Aorta (tissue), 5 donors: ENCODE measurements at regions not wholly inside any gene's neighbourhood (a gene's known extent, or its start where the extent isn't known, plus 50 kb on each side); places are given as distances from the start of the nearest gene placed in this dataset.

ENCODE experiments used
- ATAC-seq: fragments of 200-7000 bp; cut with Tn5 transposase; one replicate; pipeline ENCODE4 v1.9.1; 2022; ENCODE audit warnings: moderate library complexity; ENCODE audit not compliant: low FRiP score
- DNase-seq, 2 donors: peaks; one replicate each; pipeline ENCODE4 v3.0.0-alpha.2; 2020
- H3K27ac ChIP-seq, 2 donors: one replicate each; pipeline ENCODE4 v1.5.1; 2013; ENCODE audit warnings: low read length in 2 of 2, mild to moderate bottlenecking in 2 of 2, moderate library complexity in 2 of 2, control low read depth in 1 of 2, inconsistent platforms in 1 of 2, low read depth in 1 of 2
- H3K27me3 ChIP-seq, 2 donors: one replicate each; pipeline ENCODE4 v1.6.1; 2013; ENCODE audit warnings: control low read depth in 1 of 2, low read length in 1 of 2, mild to moderate bottlenecking in 1 of 2, moderate library complexity in 1 of 2; ENCODE audit not compliant: insufficient read depth in 2 of 2, control insufficient read depth in 1 of 2
- H3K36me3 ChIP-seq, 2 donors: one replicate each; pipeline ENCODE4 v1.6.1; 2013; ENCODE audit warnings: control low read depth in 1 of 2, low read length in 1 of 2, mild to moderate bottlenecking in 1 of 2; ENCODE audit not compliant: insufficient read depth in 2 of 2, control insufficient read depth in 1 of 2
- H3K4me1 ChIP-seq, 2 donors: one replicate each; pipeline ENCODE4 v1.6.1; 2013; ENCODE audit warnings: low read length in 2 of 2, control low read depth in 1 of 2, mild to moderate bottlenecking in 1 of 2, moderate library complexity in 1 of 2; ENCODE audit not compliant: insufficient read depth in 2 of 2, control insufficient read depth in 1 of 2
- H3K4me3 ChIP-seq, 2 donors: one replicate each; pipeline ENCODE4 v1.5.1; 2013; ENCODE audit warnings: low read length in 2 of 2, control low read depth in 1 of 2, mild to moderate bottlenecking in 1 of 2
- H3K9me3 ChIP-seq: one replicate; pipeline ENCODE4 v1.6.1; 2013; ENCODE audit warnings: mild to moderate bottlenecking, low read length; ENCODE audit not compliant: control insufficient read depth
- WGBS, 2 donors: extraction: QIAGEN DNeasy Blood & Tissue Kit; methylation state at CpG; one replicate each; pipeline ENCODE4 v1.1.7; 2013; 5-methylcytosine and 5-hydroxymethylcytosine counted together
- intact Hi-C, 2 donors: fragments of 100-400 bp; cut with DNase I; formaldehyde crosslinking; loops; one replicate each; pipeline versions ENCODE4 v1.14.2 to v1.15.0; 2022
- donor health status: healthy with polysubstance abuse.
- donor health status: Bipolar disorder and iron deficiency.
- donor health status: DM: no; HTN: no; CAD: no.
- donor health status: DM: no; HTN: no; CAD: no.
- donor health status: DM: yes; HTN: yes; CAD: no.

DNA sequence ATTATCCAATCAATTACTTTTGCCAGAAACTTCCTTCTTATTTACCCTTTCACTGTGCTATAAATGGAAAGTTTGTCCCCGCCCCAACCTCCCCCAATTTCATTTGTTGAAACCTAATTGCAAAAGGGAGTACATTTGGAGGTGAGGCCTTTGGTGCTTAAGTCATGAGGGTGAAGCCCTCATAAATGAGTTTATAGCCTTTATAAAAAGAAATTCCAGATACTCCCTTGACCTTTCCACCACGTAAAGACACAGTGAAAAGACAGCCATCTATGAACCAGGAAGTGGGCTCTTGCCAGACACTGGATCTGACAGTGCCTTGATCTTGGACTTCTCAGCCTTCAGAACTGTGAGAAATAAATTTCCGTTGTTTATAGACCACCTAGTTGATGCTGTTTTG is 82.3 kb downstream of the NUDT12 start:
- DNase-seq (no peak), ATAC-seq (no peak)
- intact Hi-C loops: no loop called here
- no peaks in the 10 kb centered on the region for H3K4me1 ChIP-seq
- H3K4me3 ChIP-seq: no peak overlapping the region
- H3K27ac ChIP-seq: no peak overlapping the region
- 87 to 91% methylated on average over 3 of the region's 3 CpGs for WGBS, 2 donors
- peaks cover 0 to 2% of the 10 kb centered on the region in 2 donors for H3K36me3 ChIP-seq
- H3K9me3 ChIP-seq: no peaks in the 10 kb centered on the region
- peaks cover 0 to 1% of the 10 kb centered on the region in 2 donors for H3K27me3 ChIP-seq

DNA sequence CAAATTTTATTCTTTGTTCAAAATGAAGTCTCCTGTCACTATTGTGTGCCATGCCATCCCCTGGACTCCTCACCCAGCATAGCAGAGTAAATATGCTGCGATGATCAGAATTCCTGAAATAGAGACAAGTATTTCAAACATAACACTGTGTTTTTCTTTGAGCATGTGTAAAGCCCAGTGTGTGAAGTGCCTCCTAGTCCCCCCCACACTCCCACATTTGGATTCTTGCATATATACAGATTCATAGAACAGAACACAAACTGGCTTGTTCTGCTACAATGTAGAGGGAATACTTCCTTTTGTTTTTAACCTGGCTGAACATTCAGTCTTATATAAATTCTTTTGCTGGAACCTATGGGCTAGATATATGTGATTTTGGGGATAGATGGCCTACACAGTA is 84.9 kb downstream of the NUDT12 start:
- peaks cover 0 to 1% of the 10 kb centered on the region in 2 donors for H3K27me3 ChIP-seq
- intact Hi-C loops: no loop called here
- 25 to 36% methylated on average over 1 of the region's 1 CpG for WGBS, 2 donors
- ATAC-seq (no peak), DNase-seq (no peak)
- H3K27ac ChIP-seq: no peak overlapping the region
- no peaks in the 10 kb centered on the region for H3K4me1 ChIP-seq
- H3K4me3 ChIP-seq: no peak overlapping the region
- H3K36me3 ChIP-seq: peaks cover 0 to 2% of the 10 kb centered on the region in 2 donors
- no peaks in the 10 kb centered on the region for H3K9me3 ChIP-seq

DNA sequence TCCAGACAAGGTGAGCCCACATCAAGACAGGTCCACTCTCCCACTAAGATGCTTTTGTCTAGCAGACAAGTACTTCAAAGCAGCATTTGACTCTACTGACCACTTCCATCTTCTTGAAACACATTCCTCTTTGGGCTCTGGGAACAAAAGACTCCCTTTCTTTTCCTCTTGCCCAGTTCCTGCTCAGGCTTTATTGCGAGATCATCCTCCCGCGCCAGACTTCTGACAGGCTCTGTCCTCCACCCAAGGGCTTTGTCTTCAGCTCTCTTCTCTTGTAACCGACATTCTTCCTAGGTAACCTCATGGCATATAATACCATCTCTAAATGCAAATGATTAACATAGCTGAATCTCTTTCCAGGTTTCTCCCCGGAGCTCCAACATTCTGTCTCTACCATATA is 85.8 kb downstream of the NUDT12 start:
- H3K4me3 ChIP-seq: no peak overlapping the region
- peaks cover 0 to 1% of the 10 kb centered on the region in 2 donors for H3K27me3 ChIP-seq
- intact Hi-C loops: no loop called here
- no peaks in the 10 kb centered on the region for H3K4me1 ChIP-seq
- H3K9me3 ChIP-seq: no peaks in the 10 kb centered on the region
- H3K27ac ChIP-seq: no peak overlapping the region
- no peak for ATAC-seq
- H3K36me3 ChIP-seq: peaks cover 0 to 2% of the 10 kb centered on the region in 2 donors
- DNase-seq: no peak
- WGBS, 2 donors: 83 to 87% methylated on average over 5 of the region's 5 CpGs

DNA sequence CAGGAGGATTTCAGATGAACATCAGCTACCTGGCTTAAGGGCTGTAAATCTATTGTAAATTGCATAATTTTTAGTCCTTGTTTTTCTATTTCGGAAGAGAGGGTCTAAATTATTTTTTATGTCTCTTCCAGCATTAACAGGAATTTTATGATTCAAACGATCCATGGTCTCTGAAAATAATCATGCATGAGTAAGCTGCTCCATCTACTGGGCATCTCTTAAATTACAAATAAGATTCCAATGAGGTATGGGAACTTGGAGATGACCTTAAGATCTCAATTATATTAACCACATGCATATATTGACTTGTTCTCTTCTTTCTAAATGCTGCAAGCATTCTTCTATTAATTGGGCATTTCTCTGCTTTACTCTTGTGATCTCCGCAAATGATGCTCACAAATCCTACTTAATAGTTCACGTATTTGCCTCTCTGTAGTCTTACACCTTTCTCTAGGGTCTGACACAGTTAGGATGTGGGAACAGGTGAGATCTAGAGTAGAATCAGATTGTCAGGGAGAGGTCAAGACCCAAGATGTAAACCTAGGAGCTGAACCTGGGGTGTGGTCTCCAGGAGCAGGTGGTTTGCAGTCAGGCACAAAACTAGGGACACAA is 86.9 kb downstream of the NUDT12 start:
- no peaks in the 10 kb centered on the region for H3K36me3 ChIP-seq
- no peaks in the 10 kb centered on the region for H3K9me3 ChIP-seq
- no peak for DNase-seq
- H3K27ac ChIP-seq: no peak overlapping the region
- no peaks in the 10 kb centered on the region for H3K4me1 ChIP-seq
- no peak for ATAC-seq
- 33 to 35% methylated on average over 4 of the region's 4 CpGs for WGBS, 2 donors
- intact Hi-C loops: loop anchor here (1.0 to 2.0 kb wide), 2 partner anchors 243 kb away; no protein-coding TSS in a partner anchor
- H3K4me3 ChIP-seq: no peak overlapping the region
- no peaks in the 10 kb centered on the region for H3K27me3 ChIP-seq

DNA sequence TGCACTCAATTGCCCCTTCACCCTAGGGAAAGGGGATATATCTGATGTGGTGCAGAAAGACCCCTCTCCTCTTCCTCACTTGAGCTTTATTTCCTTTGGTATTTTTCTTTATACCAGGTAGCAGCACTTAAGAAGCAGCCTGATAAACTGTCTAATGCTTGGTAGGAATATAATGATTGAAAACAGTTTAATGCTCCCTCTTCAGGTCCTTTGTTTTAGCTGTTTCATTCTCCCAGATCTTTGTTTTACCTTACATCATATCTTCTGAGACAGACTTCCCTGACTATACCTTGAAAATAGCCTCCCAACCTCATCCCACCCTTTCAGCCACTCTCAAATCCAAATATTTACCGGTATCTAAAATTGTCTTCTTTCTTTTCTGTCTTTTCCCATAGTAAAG is 87.9 kb downstream of the NUDT12 start:
- DNase-seq (no peak), ATAC-seq (no peak)
- 94 to 96% methylated on average over 1 of the region's 1 CpG for WGBS, 2 donors
- no peaks in the 10 kb centered on the region for H3K36me3 ChIP-seq
- no peak overlapping the region for H3K27ac ChIP-seq
- H3K9me3 ChIP-seq: no peaks in the 10 kb centered on the region
- intact Hi-C loops: loop anchor here (1.0 to 2.0 kb wide), 2 partner anchors 242 kb away; no protein-coding TSS in a partner anchor
- no peak overlapping the region for H3K4me3 ChIP-seq
- H3K4me1 ChIP-seq: no peaks in the 10 kb centered on the region
- no peaks in the 10 kb centered on the region for H3K27me3 ChIP-seq

DNA sequence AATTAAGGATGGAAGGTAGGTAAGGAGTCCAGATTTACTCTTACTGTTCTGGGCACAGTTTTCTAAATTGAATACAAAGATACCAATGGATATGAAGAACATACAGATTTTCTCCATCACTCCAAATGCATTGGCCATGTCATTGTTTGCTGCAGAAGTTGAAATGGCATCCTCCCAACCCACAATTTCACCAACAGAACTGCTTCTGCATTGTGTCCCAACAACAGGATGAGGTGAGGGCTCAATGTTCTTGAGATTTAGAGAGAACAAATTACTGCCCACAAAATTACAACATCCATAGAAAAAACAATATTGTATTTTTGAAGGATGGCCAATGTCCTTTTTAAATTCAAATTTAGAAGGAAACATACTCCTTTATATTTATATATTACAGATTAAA is 88.9 kb downstream of the NUDT12 start:
- H3K4me3 ChIP-seq: no peak overlapping the region
- no peak overlapping the region for H3K27ac ChIP-seq
- no peaks in the 10 kb centered on the region for H3K36me3 ChIP-seq
- intact Hi-C loops: loop anchor here in 1 of 2 donors (2.0 kb wide), 1 partner anchor 241 kb away; no protein-coding TSS in a partner anchor
- no peaks in the 10 kb centered on the region for H3K27me3 ChIP-seq
- DNase-seq (no peak), ATAC-seq (no peak)
- no peaks in the 10 kb centered on the region for H3K9me3 ChIP-seq
- H3K4me1 ChIP-seq: no peaks in the 10 kb centered on the region

DNA sequence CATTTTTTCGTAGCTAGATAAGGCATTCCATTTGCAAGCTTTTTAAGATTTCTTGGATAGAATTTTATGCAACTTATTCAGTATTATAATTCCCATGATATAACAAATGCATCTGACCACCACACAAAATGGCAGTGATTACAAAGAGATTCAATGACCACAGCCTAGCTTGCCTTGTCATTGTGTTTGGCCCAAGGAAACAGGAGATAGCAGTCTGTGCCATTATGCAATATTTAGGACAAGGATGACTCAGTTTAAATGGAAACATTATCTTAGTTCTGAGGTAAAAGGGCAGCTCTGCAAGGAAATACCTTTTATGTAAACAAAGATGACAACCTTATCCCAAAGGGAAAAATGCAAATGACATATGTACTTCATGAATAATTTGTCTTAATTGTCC is 89.8 kb downstream of the NUDT12 start:
- Histone ChIP-seq H3K27me3 (no peaks in the 10 kb centered on the region), H3K36me3 (no peaks in the 10 kb centered on the region), H3K27ac (no peak overlapping the region), H3K4me1 (no peaks in the 10 kb centered on the region), H3K4me3 (no peak overlapping the region), H3K9me3 (no peaks in the 10 kb centered on the region)
- intact Hi-C loops: no loop called here
- ATAC-seq (no peak), DNase-seq (no peak)
- WGBS, 2 donors: 7 to 17% methylated on average over 1 of the region's 1 CpG

DNA sequence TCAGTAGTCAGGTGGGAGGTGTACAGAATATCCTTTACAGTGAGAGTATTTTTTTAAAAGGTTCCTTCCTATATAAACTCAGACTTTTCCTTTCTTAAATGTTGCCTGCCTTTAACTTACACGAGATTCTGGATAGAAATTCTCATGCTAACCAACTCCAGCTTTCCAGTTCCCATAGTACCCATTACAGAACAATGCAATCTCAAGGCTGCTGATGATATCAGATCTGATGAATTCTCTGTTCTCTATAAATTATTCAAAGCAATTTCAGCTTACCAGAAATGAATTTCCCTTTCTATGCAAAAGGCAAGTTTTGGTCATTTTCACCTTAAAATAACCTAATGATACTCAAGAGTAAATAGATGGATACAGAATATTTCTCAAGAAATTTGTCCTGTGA is 90.3 kb downstream of the NUDT12 start:
- 13 to 38% methylated on average over 1 of the region's 1 CpG for WGBS, 2 donors
- DNase-seq (no peak), ATAC-seq (no peak)
- no peaks in the 10 kb centered on the region for H3K9me3 ChIP-seq
- H3K4me3 ChIP-seq: no peak overlapping the region
- no peaks in the 10 kb centered on the region for H3K27me3 ChIP-seq
- no peaks in the 10 kb centered on the region for H3K36me3 ChIP-seq
- no peaks in the 10 kb centered on the region for H3K4me1 ChIP-seq
- intact Hi-C loops: no loop called here
- no peak overlapping the region for H3K27ac ChIP-seq

DNA sequence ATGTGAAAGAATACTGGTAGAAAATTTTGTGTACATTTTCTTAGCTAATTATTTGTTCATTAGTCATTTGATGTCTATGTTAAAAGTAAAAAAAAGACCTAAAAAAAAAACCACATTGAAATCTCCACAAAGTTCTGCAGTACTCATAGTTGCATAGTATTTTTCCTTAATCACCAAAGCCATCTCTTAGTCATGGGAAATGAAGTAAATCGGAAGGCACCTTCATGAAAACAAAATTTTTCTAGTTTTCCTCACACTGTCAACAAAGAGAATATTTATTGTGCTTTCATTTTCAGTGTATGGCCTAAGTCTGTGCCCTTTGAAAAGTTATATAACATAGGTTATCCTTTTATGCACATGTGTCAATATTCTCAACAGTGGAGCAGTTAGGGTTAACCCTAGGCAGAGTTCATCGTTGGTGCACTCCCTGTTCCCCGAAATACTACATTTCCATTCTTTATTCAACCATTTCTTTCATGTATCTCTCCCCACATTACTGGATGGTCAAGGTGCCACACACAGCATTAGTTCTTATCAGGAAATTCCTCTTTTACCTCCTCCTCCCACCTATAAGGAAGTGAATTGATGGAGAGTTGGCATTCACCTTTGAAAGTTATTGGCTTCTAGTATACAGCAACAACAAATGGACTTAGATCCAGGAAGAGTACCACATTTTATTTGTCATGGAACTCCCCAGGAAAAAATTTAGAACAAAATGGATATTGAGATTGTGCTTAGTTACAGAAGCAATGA is 93.1 kb downstream of the NUDT12 start:
- Histone ChIP-seq H3K27me3 (no peaks in the 10 kb centered on the region), H3K4me1 (no peaks in the 10 kb centered on the region), H3K27ac (no peak overlapping the region), H3K36me3 (no peaks in the 10 kb centered on the region), H3K4me3 (no peak overlapping the region), H3K9me3 (no peaks in the 10 kb centered on the region)
- intact Hi-C loops: no loop called here
- 85 to 86% methylated on average over 3 of the region's 3 CpGs for WGBS, 2 donors
- DNase-seq (no peak), ATAC-seq (no peak)
